Daoy (cell line): ENCODE measurements at regions not wholly inside any gene's neighbourhood (a gene's known extent, or its start where the extent isn't known, plus 50 kb on each side); places are given as distances from the start of the nearest gene placed in this dataset.

Source experiments
- DNase-seq: peaks from one replicate; pipeline ENCODE4 v3.0.0-alpha.2; 2015; ENCODE audit warnings: low read depth

GRCh38 chr3:27861046-27862036 lies 139.2 kb upstream of the EOMES start:
- no peak for DNase-seq

- no peak for DNase-seq
Measured at GRCh38 chr3:27865731-27866130, 143.6 kb upstream of the EOMES start.

GRCh38 chr3:27869152-27869551 lies 147.0 kb upstream of the EOMES start:
- DNase-seq: no peak

- DNase-seq: no peak
Measured at GRCh38 chr3:27877061-27878013, 155.2 kb upstream of the EOMES start.

GRCh38 chr3:27878014-27878383 lies 155.9 kb upstream of the EOMES start:
- no peak for DNase-seq

GRCh38 chr3:27880969-27881892 lies 159.1 kb upstream of the EOMES start:
- DNase-seq: no peak

- no peak for DNase-seq
Measured at GRCh38 chr3:27883266-27883665, 161.1 kb upstream of the EOMES start.

- no peak for DNase-seq
Measured at GRCh38 chr3:27885641-27886040, 163.5 kb upstream of the EOMES start.

- DNase-seq: no peak
Measured at GRCh38 chr3:27888562-27888961, 166.4 kb upstream of the EOMES start.

- no peak for DNase-seq
Measured at GRCh38 chr3:27889745-27890144, 167.6 kb upstream of the EOMES start.

GRCh38 chr3:27900316-27900715 lies 178.2 kb upstream of the EOMES start:
- DNase-seq: no peak

GRCh38 chr3:27903446-27903845 lies 181.3 kb upstream of the EOMES start:
- no peak for DNase-seq

GRCh38 chr3:27905625-27906024 lies 183.5 kb upstream of the EOMES start:
- DNase-seq: no peak

GRCh38 chr3:27907148-27907547 lies 185.0 kb upstream of the EOMES start:
- no peak for DNase-seq

- DNase-seq: no peak
Measured at GRCh38 chr3:27907929-27908328, 185.8 kb upstream of the EOMES start.

- DNase-seq: no peak
Measured at GRCh38 chr3:27910456-27910855, 188.3 kb upstream of the EOMES start.

GRCh38 chr3:27914199-27914598 lies 192.1 kb upstream of the EOMES start:
- DNase-seq: no peak

GRCh38 chr3:27923349-27924068 lies 201.4 kb upstream of the EOMES start:
- DNase-seq: no peak

GRCh38 chr3:27927882-27928281 lies 205.8 kb upstream of the EOMES start:
- DNase-seq: no peak

GRCh38 chr3:27930052-27930602 lies 208.0 kb upstream of the EOMES start:
- no peak for DNase-seq
